Type B pancreatic cell (in vitro differentiated cells): ENCODE measurements at regions not wholly inside any gene's neighbourhood (a gene's known extent, or its start where the extent isn't known, plus 50 kb on each side); places are given as distances from the start of the nearest gene placed in this dataset.
"Not testable (repeated sequence)": the region's sequence is repeated elsewhere in the genome, so short reads cannot be mapped to it uniquely, and the experiment has no call there.

Experiments used
- DNase-seq: peaks from one replicate; pipeline ENCODE4 v3.0.0; 2021; ENCODE audit warnings: mixed read lengths; ENCODE audit not compliant: unreplicated experiment; ENCODE audit errors: extremely low spot score
- H3K27ac Mint-ChIP-seq: 2 replicates; pipeline ENCODE4 v1.8.0; 2021; ENCODE audit warnings: mild to moderate bottlenecking, mixed read lengths
- H3K27me3 Mint-ChIP-seq: 2 replicates; pipeline ENCODE4 v1.8.0; 2021; ENCODE audit warnings: mixed read lengths
- H3K36me3 Mint-ChIP-seq: 2 replicates; pipeline ENCODE4 v1.8.0; 2021; ENCODE audit warnings: mixed read lengths
- H3K4me1 Mint-ChIP-seq: one replicate; pipeline ENCODE4 v1.8.0; 2021; ENCODE audit warnings: mixed read lengths; ENCODE audit not compliant: unreplicated experiment
- H3K4me3 Mint-ChIP-seq: 2 replicates; pipeline ENCODE4 v1.8.0; 2021; ENCODE audit warnings: mild to moderate bottlenecking, mixed read lengths
- H3K9me3 Mint-ChIP-seq: 2 replicates; pipeline ENCODE4 v1.8.0; 2021; ENCODE audit warnings: mixed read lengths
- TF ChIP-seq, protein P1 (sequence below): fragments of 200-600 bp; sonication (generic); conservative IDR thresholded peaks from 2 replicates; pipeline ENCODE4 v1.5.0; 2021; ENCODE audit warnings: antibody characterized with exemption, mild to moderate bottlenecking

DNA sequence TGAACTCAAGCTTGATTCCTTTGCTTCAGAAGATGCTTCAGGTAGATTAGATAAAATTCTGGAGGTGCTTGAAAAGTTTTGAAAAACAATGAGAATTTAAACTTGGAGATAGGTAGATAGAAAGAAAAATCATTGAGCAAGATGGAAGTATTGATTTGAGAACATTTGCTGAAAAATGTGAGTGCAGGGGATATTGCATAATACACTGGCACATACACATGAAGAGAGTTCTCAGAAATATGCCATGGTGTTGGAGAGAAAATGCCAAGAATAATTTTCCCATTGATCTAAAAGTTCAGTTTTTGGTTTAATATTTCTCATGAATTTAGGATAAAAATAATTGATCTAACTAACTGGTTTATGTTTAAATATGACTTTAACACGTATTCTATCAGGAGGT lies 107.2 kb upstream of the GBE1 start:
- H3K36me3 Mint-ChIP-seq: no peaks in the 10 kb centered on the region
- no peak overlapping the region for H3K4me3 Mint-ChIP-seq
- H3K27ac Mint-ChIP-seq: no peak overlapping the region
- DNase-seq: no peak
- TF ChIP-seq, protein P1, sequence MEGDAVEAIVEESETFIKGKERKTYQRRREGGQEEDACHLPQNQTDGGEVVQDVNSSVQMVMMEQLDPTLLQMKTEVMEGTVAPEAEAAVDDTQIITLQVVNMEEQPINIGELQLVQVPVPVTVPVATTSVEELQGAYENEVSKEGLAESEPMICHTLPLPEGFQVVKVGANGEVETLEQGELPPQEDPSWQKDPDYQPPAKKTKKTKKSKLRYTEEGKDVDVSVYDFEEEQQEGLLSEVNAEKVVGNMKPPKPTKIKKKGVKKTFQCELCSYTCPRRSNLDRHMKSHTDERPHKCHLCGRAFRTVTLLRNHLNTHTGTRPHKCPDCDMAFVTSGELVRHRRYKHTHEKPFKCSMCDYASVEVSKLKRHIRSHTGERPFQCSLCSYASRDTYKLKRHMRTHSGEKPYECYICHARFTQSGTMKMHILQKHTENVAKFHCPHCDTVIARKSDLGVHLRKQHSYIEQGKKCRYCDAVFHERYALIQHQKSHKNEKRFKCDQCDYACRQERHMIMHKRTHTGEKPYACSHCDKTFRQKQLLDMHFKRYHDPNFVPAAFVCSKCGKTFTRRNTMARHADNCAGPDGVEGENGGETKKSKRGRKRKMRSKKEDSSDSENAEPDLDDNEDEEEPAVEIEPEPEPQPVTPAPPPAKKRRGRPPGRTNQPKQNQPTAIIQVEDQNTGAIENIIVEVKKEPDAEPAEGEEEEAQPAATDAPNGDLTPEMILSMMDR: no peak
- peaks cover 4% of the 10 kb centered on the region for H3K4me1 Mint-ChIP-seq
- peaks cover 7% of the 10 kb centered on the region for H3K9me3 Mint-ChIP-seq
- no peaks in the 10 kb centered on the region for H3K27me3 Mint-ChIP-seq

DNA sequence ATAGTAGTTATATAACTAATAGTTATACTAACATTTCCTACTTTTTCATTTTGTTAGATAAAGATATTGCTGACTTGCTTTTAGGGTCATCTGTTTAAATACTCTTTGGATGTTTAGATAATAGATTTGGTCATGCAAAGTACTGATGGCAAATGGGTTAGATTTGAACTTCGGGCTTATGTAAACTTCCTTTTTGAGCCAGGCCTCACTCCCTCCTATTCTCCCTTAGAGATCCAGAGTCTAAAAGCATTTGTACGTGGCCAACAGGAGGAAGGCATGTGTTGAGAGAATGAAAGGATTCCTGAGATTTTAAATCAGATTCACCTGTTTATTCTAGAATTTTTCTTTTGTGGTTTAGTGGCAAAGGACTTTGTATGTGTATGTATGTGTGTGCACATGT lies 106.4 kb upstream of the GBE1 start:
- H3K27me3 Mint-ChIP-seq: no peaks in the 10 kb centered on the region
- TF ChIP-seq, protein P1: no peak
- H3K4me1 Mint-ChIP-seq: peaks cover 4% of the 10 kb centered on the region
- H3K4me3 Mint-ChIP-seq: no peak overlapping the region
- H3K9me3 Mint-ChIP-seq: peaks cover 7% of the 10 kb centered on the region
- no peaks in the 10 kb centered on the region for H3K36me3 Mint-ChIP-seq
- no peak for DNase-seq
- H3K27ac Mint-ChIP-seq: no peak overlapping the region

DNA sequence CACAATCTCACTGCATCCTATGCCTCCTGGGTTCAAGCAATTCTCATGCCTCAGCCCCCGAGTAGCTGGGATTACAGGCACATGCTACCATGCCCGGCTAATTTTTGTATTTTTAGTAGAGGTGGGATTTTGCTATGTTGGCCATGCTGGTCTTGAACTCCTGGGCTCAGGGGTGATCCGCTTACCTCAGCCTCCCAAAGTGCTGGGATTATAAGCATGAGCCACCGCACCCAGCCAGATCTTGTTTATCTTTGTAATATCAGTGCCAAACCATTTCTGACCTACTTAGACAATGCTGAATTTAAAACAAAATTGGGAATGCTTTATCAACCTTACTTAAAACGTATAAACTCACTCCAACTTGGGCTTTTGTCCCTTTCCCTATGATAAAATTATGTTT lies 103.7 kb upstream of the GBE1 start:
- H3K9me3 Mint-ChIP-seq, H3K36me3 Mint-ChIP-seq, DNase-seq, H3K27me3 Mint-ChIP-seq, H3K4me1 Mint-ChIP-seq, H3K4me3 Mint-ChIP-seq, H3K27ac Mint-ChIP-seq: not testable (repeated sequence)

DNA sequence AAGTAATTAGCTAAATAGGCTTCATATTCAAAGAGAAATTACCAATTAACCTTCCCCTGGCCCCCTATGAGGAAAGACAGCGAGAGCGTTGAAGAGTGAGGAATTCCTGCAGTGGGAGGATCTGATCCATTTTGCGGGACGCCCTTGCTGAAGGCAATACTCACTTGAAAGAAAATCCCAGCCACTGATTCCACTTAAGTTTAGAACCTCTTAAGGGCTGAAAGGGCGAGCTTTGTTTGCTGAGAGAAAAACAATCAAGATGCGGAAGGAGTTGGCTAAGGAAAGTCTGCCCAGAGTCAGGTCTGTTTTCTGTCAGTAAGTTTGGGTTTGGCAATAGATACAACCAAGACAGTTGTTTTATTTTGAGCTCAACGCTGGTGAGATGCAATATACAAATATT lies 102.8 kb upstream of the GBE1 start:
- Mint-ChIP-seq H3K27me3 (no peaks in the 10 kb centered on the region), H3K4me3 (no peak overlapping the region), H3K36me3 (no peaks in the 10 kb centered on the region), H3K4me1 (peaks cover 4% of the 10 kb centered on the region), H3K27ac (peak overlapping the region; percentile 48), H3K9me3 (peaks cover 7% of the 10 kb centered on the region)
- TF ChIP-seq, protein P1: no peak
- no peak for DNase-seq

DNA sequence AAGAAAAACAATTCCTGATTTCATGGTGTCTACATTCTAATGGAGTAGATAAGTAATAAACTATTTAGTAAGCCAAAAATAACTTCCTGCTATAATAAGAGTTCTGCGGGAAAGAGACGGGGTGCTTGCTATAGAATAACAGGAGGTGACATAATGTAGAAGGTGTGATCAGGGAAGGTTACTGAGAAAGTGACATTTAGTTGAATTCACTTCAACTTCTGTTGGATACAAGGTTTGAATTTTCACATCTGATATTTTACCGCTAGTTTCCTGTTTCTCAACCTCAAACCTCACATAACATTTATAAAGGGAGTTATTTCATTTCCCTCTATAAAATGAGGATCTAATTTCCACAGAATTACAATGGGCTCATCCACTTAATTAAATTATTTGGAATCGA lies 102.3 kb upstream of the GBE1 start:
- DNase-seq: no peak

DNA sequence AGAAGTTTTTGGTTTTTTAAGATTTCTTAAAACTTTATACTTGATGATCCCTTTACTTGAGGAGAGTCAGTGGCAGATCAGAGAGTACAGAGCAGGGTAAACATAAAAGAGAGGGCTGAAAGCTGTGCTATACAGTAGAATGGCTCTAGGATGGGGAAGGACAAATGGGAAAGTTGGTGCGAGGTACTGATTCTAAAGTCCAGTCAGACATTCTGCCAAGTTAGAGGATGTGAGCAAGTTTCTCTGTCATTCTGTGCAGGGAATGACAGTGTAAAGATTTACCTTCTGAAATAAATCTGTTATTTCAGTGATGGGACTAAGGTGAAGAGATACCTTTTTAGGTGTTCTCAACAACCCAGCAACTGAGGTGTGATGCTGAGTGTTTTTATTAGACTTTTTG lies 100.1 kb upstream of the GBE1 start:
- no peaks in the 10 kb centered on the region for H3K36me3 Mint-ChIP-seq
- no peak overlapping the region for H3K27ac Mint-ChIP-seq

More for the DNA sequence above, 102.3 kb upstream of the GBE1 start:
- no peaks in the 10 kb centered on the region for H3K27me3 Mint-ChIP-seq
- no peaks in the 10 kb centered on the region for H3K36me3 Mint-ChIP-seq
- no peak overlapping the region for H3K27ac Mint-ChIP-seq
- peaks cover 4% of the 10 kb centered on the region for H3K4me1 Mint-ChIP-seq
- H3K4me3 Mint-ChIP-seq: no peak overlapping the region
- TF ChIP-seq, protein P1: no peak
- H3K9me3 Mint-ChIP-seq: peaks cover 7% of the 10 kb centered on the region

More for the DNA sequence above, 100.1 kb upstream of the GBE1 start:
- DNase-seq: no peak
- H3K27me3 Mint-ChIP-seq: no peaks in the 10 kb centered on the region
- peaks cover 4% of the 10 kb centered on the region for H3K4me1 Mint-ChIP-seq
- H3K4me3 Mint-ChIP-seq: no peak overlapping the region
- TF ChIP-seq, protein P1: no peak
- peaks cover 7% of the 10 kb centered on the region for H3K9me3 Mint-ChIP-seq
